Right lobe of liver (tissue), 6 donors: ENCODE measurements at regions not wholly inside any gene's neighbourhood (a gene's known extent, or its start where the extent isn't known, plus 50 kb on each side); places are given as distances from the start of the nearest gene placed in this dataset.

Experiments used
- ATAC-seq, 4 donors: fragments of 200-7000 bp; cut with Tn5 transposase; one replicate each; pipeline ENCODE4 v1.9.1; 2020; ENCODE audit warnings: mild to moderate bottlenecking in 4 of 4, moderate library complexity in 4 of 4
- DNase-seq, 3 donors: peaks; one replicate each; pipeline ENCODE4 v3.0.0-alpha.2; 2020
- H3K27ac ChIP-seq, 3 donors: fragments of 200-600 bp; one replicate each; pipeline ENCODE4 v1.8.0; 2022
- H3K27me3 ChIP-seq, 2 donors: fragments of 200-600 bp; one replicate each; pipeline ENCODE4 v1.8.0; 2022
- H3K36me3 ChIP-seq, 4 donors: fragments of 200-600 bp; sonication (generic) in 1 of 4; one replicate each; pipeline versions ENCODE4 v1.5.1 to v1.8.0; 2017 to 2022; ENCODE audit warnings: control low read depth in 1 of 4
- H3K4me1 ChIP-seq, 4 donors: fragments of 200-600 bp; sonication (generic) in 1 of 4; one replicate each; pipeline versions ENCODE4 v1.5.1 to v1.8.0; 2017 to 2022; ENCODE audit warnings: control low read depth in 1 of 4
- H3K4me3 ChIP-seq, 3 donors: fragments of 200-600 bp; one replicate each; pipeline ENCODE4 v1.8.0; 2022
- H3K9me3 ChIP-seq, 4 donors: fragments of 200-600 bp; sonication (generic) in 1 of 4; one replicate each; pipeline versions ENCODE4 v1.5.1 to v1.8.0; 2017 to 2022; ENCODE audit warnings: control low read depth in 1 of 4
- CTCF ChIP-seq, 4 donors: fragments of 200-600 bp in 3 of 4; fragments of 450-650 bp in 1 of 4; IDR thresholded peaks; one replicate each; pipeline versions ENCODE4 v1.5.1 to v1.8.0; 2016 to 2022; ENCODE audit warnings: antibody characterized with exemption in 4 of 4, mild to moderate bottlenecking in 2 of 4
- POLR2A ChIP-seq: fragments of 450-650 bp; IDR thresholded peaks from one replicate; pipeline ENCODE4 v1.6.1; 2017; ENCODE audit warnings: antibody characterized with exemption, mild to moderate bottlenecking
- WGBS: methylation state at CpG from one replicate; pipeline ENCODE4 v1.1.6; 2018; ENCODE audit warnings: low coverage, low lambda C conversion rate; ENCODE audit not compliant: insufficient coverage; ENCODE audit errors: missing lambda C conversion rate; 5-methylcytosine and 5-hydroxymethylcytosine counted together
- intact Hi-C, 2 donors: fragments of 100-400 bp; cut with DNase I; formaldehyde crosslinking; loops; one replicate each; pipeline versions ENCODE4 v1.11.2 to v1.14.1; 2022
- donor health status: DM: no; HTN: yes; CAD: no.
- donor health status: DM: no; HTN: no; CAD: no.
- donor health status: DM: no; HTN: no; CAD: no.
- donor health status: DM: no; HTN: yes; CAD: no.
- donor health status: DM: no; HTN: yes; CAD: no.

- Histone ChIP-seq H3K36me3 (no peaks in the 10 kb centered on the region), H3K4me3 (no peak overlapping the region), H3K27ac (no peak overlapping the region), H3K4me1 (no peaks in the 10 kb centered on the region), H3K27me3 (no peaks in the 10 kb centered on the region), H3K9me3 (no peaks in the 10 kb centered on the region)
- WGBS = 64% methylated on average over 2 of the region's 2 CpGs
- DNase-seq (no peak), ATAC-seq (peak in 2 of 4 donors; percentile 23 to 26)
- intact Hi-C loops = no loop called here
- no peak for TF ChIP-seq POLR2A
- TF ChIP-seq CTCF (IDR thresholded peaks at IDR 0.05) = no peak
Measured at GRCh38 chr9:84583866-84584265, 85.7 kb upstream of the NTRK2 start.

- intact Hi-C loops = no loop called here
- Histone ChIP-seq H3K4me1 (no peaks in the 10 kb centered on the region), H3K4me3 (no peak overlapping the region), H3K27me3 (no peaks in the 10 kb centered on the region), H3K36me3 (no peaks in the 10 kb centered on the region), H3K9me3 (no peaks in the 10 kb centered on the region), H3K27ac (no peak overlapping the region)
- DNase-seq = no peak
- 35% methylated on average over 3 of the region's 3 CpGs for WGBS
- ATAC-seq = no peak
- TF ChIP-seq CTCF (IDR thresholded peaks at IDR 0.05) (no peak), POLR2A (no peak)
Measured at GRCh38 chr9:84586662-84587061, 82.9 kb upstream of the NTRK2 start.

- TF ChIP-seq CTCF (IDR thresholded peaks at IDR 0.05) (no peak), POLR2A (no peak)
- Histone ChIP-seq H3K9me3 (no peaks in the 10 kb centered on the region), H3K4me1 (no peaks in the 10 kb centered on the region), H3K27me3 (no peaks in the 10 kb centered on the region), H3K27ac (no peak overlapping the region), H3K4me3 (no peak overlapping the region), H3K36me3 (no peaks in the 10 kb centered on the region)
- intact Hi-C loops = no loop called here
- 50% methylated on average over 3 of the region's 3 CpGs for WGBS
- no peak for ATAC-seq
- DNase-seq = no peak
Measured at GRCh38 chr9:84587153-84587552, 82.4 kb upstream of the NTRK2 start.

GRCh38 chr9:84589542-84589941 is 80.0 kb upstream of the NTRK2 start:
- Histone ChIP-seq H3K27ac (no peak overlapping the region), H3K36me3 (no peaks in the 10 kb centered on the region), H3K27me3 (no peaks in the 10 kb centered on the region), H3K9me3 (no peaks in the 10 kb centered on the region), H3K4me3 (no peak overlapping the region), H3K4me1 (no peaks in the 10 kb centered on the region)
- WGBS = 50% methylated on average over 1 of the region's 1 CpG
- no peak for TF ChIP-seq CTCF (IDR thresholded peaks at IDR 0.05)
- no peak for TF ChIP-seq POLR2A
- no peak for ATAC-seq
- DNase-seq = no peak
- intact Hi-C loops = no loop called here

GRCh38 chr9:84590706-84591105 is 78.8 kb upstream of the NTRK2 start:
- no peak overlapping the region for H3K4me3 ChIP-seq
- H3K27ac ChIP-seq = no peak overlapping the region
- ATAC-seq = no peak
- no peak for DNase-seq
- no peaks in the 10 kb centered on the region for H3K4me1 ChIP-seq
- H3K27me3 ChIP-seq = no peaks in the 10 kb centered on the region
- 56% methylated on average over 4 of the region's 4 CpGs for WGBS
- intact Hi-C loops = no loop called here
- no peaks in the 10 kb centered on the region for H3K9me3 ChIP-seq
- no peak for TF ChIP-seq CTCF (IDR thresholded peaks at IDR 0.05)
- no peak for TF ChIP-seq POLR2A
- no peaks in the 10 kb centered on the region for H3K36me3 ChIP-seq
